ENCODE measurements at regions not wholly inside any gene's neighbourhood (a gene's known extent, or its start where the extent isn't known, plus 50 kb on each side); places are given as distances from the start of the nearest gene placed in this dataset.

GRCh38 chr2:177044671-177045070 lies 167.9 kb upstream of the HNRNPA3 start:
- no peak for FAIRE-seq

More at GRCh38 chr2:177044671-177045070, 167.9 kb upstream of the HNRNPA3 start:
- Histone ChIP-seq H2AFZ (ENCODE audit: low read length) (no peak overlapping the region), H3K9me3 (ENCODE audit: low read length) (no peaks in the 10 kb centered on the region), H3K27ac (ENCODE audit: extremely low read length, insufficient read depth, low read length) (no peak overlapping the region), H3K4me1 (ENCODE audit: insufficient read depth, low read length) (no peaks in the 10 kb centered on the region), H3K36me3 (replicated peaks in 1 of 2; ENCODE audit: control insufficient read depth in 1 of 2, insufficient read depth in 2 of 2, low read length in 2 of 2) (no peaks in the 10 kb centered on the region), H3K4me2 (ENCODE audit: low read depth, low read length) (no peak overlapping the region), H3K27me3 (ENCODE audit: control insufficient read depth in 1 of 2, insufficient read depth in 2 of 2, low read length in 2 of 2) (peaks cover 2 to 32% of the 10 kb centered on the region in 2 experiments; a peak in 3 of 5 replicates), H3K9ac (ENCODE audit: insufficient read depth, low read depth, low read length) (no peak overlapping the region), H3K4me3 (replicated peaks in 1 of 3; ENCODE audit: insufficient read depth in 1 of 3, low read depth in 2 of 3, low read length in 3 of 3) (no peak overlapping the region), H3K79me2 (ENCODE audit: insufficient read depth, low read length) (no peaks in the 10 kb centered on the region), H4K20me1 (ENCODE audit: insufficient read depth, low read length) (no peaks in the 10 kb centered on the region)
- POLR2A ChIA-PET: no interaction called here
- intact Hi-C loops (cut with micrococcal nuclease; ENCODE audit: unreplicated experiment): no loop called here
- in situ Hi-C loops (cut with HindIII; ENCODE audit: extremely low pct_ligation_motif_present, low pct_unique_long_range_greater_than_20kb): no loop called here
- DNase-seq (ENCODE audit: low spot score) (no peak), ATAC-seq (no peak)
- CTCF ChIA-PET (ENCODE audit: low intra/inter-chr PET ratio, low total read pairs): no interaction called here
- 0% methylated on average over 2 of the region's 2 CpGs for WGBS (ENCODE audit: low lambda C conversion rate)
- no peak for TF ChIP-seq GZF1 (CRISPR knock-in tag; IDR thresholded peaks at IDR 0.05)
- TF ChIP-seq ATF3 (CRISPR knock-in tag; IDR thresholded peaks at IDR 0.05): no peak
- TF ChIP-seq EHMT2 (IDR thresholded peaks at IDR 0.05; ENCODE audit: borderline replicate concordance, low read depth, low read length): no peak
- no peak for TF ChIP-seq ZNF251 (CRISPR knock-in tag; IDR thresholded peaks at IDR 0.05)
- no peak for TF ChIP-seq HIC2 (CRISPR knock-in tag; IDR thresholded peaks at IDR 0.05; ENCODE audit: low read depth)
- no peak for TF ChIP-seq HNF4A (CRISPR knock-in tag; IDR thresholded peaks at IDR 0.05)
- no peak for TF ChIP-seq NCOR1 (IDR thresholded peaks at IDR 0.05; ENCODE audit: borderline replicate concordance, low read length)
- TF ChIP-seq ZNF350 (CRISPR knock-in tag; IDR thresholded peaks at IDR 0.05; ENCODE audit: borderline replicate concordance, low read depth): no peak
- no peak for TF ChIP-seq SYNCRIP (IDR thresholded peaks at IDR 0.05; ENCODE audit: insufficient read depth, low read depth, low read length)
- no peak for TF ChIP-seq FLYWCH1 (CRISPR knock-in tag; IDR thresholded peaks at IDR 0.05)
- no peak for TF ChIP-seq ZNF605 (CRISPR knock-in tag; IDR thresholded peaks at IDR 0.05)
- no peak for TF ChIP-seq ZNF766 (CRISPR knock-in tag; IDR thresholded peaks at IDR 0.05; ENCODE audit: borderline replicate concordance)
- TF ChIP-seq GABPA (IDR thresholded peaks at IDR 0.05; ENCODE audit: low read depth, low read length): no peak
- TF ChIP-seq GABPA (CRISPR knock-in tag; IDR thresholded peaks at IDR 0.05; ENCODE audit: low read depth): no peak
- no TSS peak for BruUV-seq (replicated peaks)

Data from HepG2 (cell line).